OCI-LY7 (cell line): ENCODE measurements at regions not wholly inside any gene's neighbourhood (a gene's known extent, or its start where the extent isn't known, plus 50 kb on each side); places are given as distances from the start of the nearest gene placed in this dataset.

ENCODE experiments used
- BruUV-seq: library from RNA; stranded (reverse); fragments of 400-500 nt; replicated peaks from 2 replicates; lab custom pipeline; 2021; lab: Mats Ljungman, UMichigan
- CTCF ChIA-PET: fragments of 300-600 bp; sonication (Branson Sonifier 250); formaldehyde crosslinking; loops from one replicate; lab custom pipeline; 2022; ENCODE audit warnings: antibody characterized with exemption; ENCODE audit not compliant: unreplicated experiment; lab: Charles Lee
- POLR2A ChIA-PET: fragments of 300-600 bp; sonication (Branson Sonifier 250); formaldehyde crosslinking; loops from one replicate; lab custom pipeline; 2022; ENCODE audit warnings: antibody characterized with exemption; lab: Charles Lee
- DNase-seq: peaks from one replicate; pipeline ENCODE4 v3.0.0-alpha.2; 2015; ENCODE audit warnings: low spot score
- H2AFZ ChIP-seq: fragments of 200-600 bp; sonication (generic), shearing (Covaris generic); 2 replicates; pipeline ENCODE4 v1.6.1; 2014; ENCODE audit warnings: mild to moderate bottlenecking, antibody characterized with exemption, low read length, moderate library complexity
- H3K27ac ChIP-seq: fragments of 200-600 bp; sonication (generic); 2 replicates; pipeline ENCODE4 v1.5.1; 2014; ENCODE audit warnings: mixed run types, low read depth, mild to moderate bottlenecking, moderate library complexity, low read length, inconsistent platforms; ENCODE audit not compliant: poor library complexity, severe bottlenecking
- H3K36me3 ChIP-seq: fragments of 200-600 bp; sonication (generic); 2 replicates; pipeline ENCODE4 v1.6.1; 2014; ENCODE audit warnings: mild to moderate bottlenecking, antibody characterized with exemption, low read length, moderate library complexity, mixed read lengths; ENCODE audit not compliant: insufficient read depth
- H3K4me1 ChIP-seq: fragments of 200-600 bp; sonication (generic); 2 replicates; pipeline ENCODE4 v1.5.1; 2014; ENCODE audit warnings: mild to moderate bottlenecking, low read length; ENCODE audit not compliant: insufficient read depth, poor library complexity, severe bottlenecking
- H3K4me2 ChIP-seq: fragments of 200-600 bp; sonication (generic); 2 replicates; pipeline ENCODE4 v1.6.1; 2014; ENCODE audit warnings: mild to moderate bottlenecking, low read length
- H3K4me3 ChIP-seq: fragments of 200-600 bp; sonication (generic); 2 replicates; pipeline ENCODE4 v1.5.1; 2014; ENCODE audit warnings: mild to moderate bottlenecking, low read depth, low read length; ENCODE audit not compliant: poor library complexity, severe bottlenecking
- H3K79me2 ChIP-seq: fragments of 200-600 bp; sonication (generic); 2 replicates; pipeline ENCODE4 v1.6.1; 2016; ENCODE audit warnings: low read depth, mild to moderate bottlenecking, low read length, moderate library complexity, mixed read lengths; ENCODE audit not compliant: insufficient read depth
- H3K9me2 ChIP-seq: fragments of 200-600 bp; sonication (generic); 2 replicates; pipeline ENCODE4 v1.6.1; 2016; ENCODE audit warnings: mild to moderate bottlenecking, low read length, mixed read lengths; ENCODE audit not compliant: insufficient read depth
- H3K9me3 ChIP-seq: fragments of 200-600 bp; sonication (generic); 2 replicates; pipeline ENCODE4 v1.6.1; 2014; ENCODE audit warnings: mild to moderate bottlenecking, mixed run types, low read length, mixed read lengths
- H4K20me1 ChIP-seq: fragments of 200-600 bp; sonication (generic); 2 replicates; pipeline ENCODE4 v1.6.1; 2014; ENCODE audit warnings: mild to moderate bottlenecking, antibody characterized with exemption, low read length, moderate library complexity, mixed read lengths; ENCODE audit not compliant: insufficient read depth
- EZH2phosphoT487 ChIP-seq: fragments of 200-600 bp; sonication (generic); IDR thresholded peaks from 2 replicates; pipeline ENCODE4 v1.6.1; 2018; ENCODE audit warnings: low read depth, borderline replicate concordance, mild to moderate bottlenecking, mixed run types, antibody characterized with exemption, low read length, moderate library complexity, mixed read lengths
- intact Hi-C: fragments of 100-400 bp; cut with micrococcal nuclease; formaldehyde crosslinking; loops from one replicate; pipeline ENCODE4 v1.10.0; 2022; ENCODE audit not compliant: unreplicated experiment
- TF ChIP-seq, protein P1 (sequence below): fragments of 200-600 bp; sonication (generic); conservative IDR thresholded peaks from 2 replicates; pipeline ENCODE4 v1.5.1; 2014; ENCODE audit warnings: mild to moderate bottlenecking, antibody characterized with exemption, low read length, moderate library complexity, mixed read lengths

GRCh38 chr18:68467957-68468356 is 247.0 kb downstream of the TMX3 start:
- DNase-seq: no peak
- BruUV-seq: no TSS peak
- Histone ChIP-seq H4K20me1 (no peaks in the 10 kb centered on the region), H3K9me3 (no peaks in the 10 kb centered on the region), H3K27ac (no peak overlapping the region), H3K9me2 (no peaks in the 10 kb centered on the region), H3K4me3 (no peak overlapping the region), H3K36me3 (no peaks in the 10 kb centered on the region), H3K4me2 (no peak overlapping the region), H3K79me2 (no peaks in the 10 kb centered on the region), H2AFZ (no peak overlapping the region), H3K4me1 (no peaks in the 10 kb centered on the region)
- TF ChIP-seq, protein P1, sequence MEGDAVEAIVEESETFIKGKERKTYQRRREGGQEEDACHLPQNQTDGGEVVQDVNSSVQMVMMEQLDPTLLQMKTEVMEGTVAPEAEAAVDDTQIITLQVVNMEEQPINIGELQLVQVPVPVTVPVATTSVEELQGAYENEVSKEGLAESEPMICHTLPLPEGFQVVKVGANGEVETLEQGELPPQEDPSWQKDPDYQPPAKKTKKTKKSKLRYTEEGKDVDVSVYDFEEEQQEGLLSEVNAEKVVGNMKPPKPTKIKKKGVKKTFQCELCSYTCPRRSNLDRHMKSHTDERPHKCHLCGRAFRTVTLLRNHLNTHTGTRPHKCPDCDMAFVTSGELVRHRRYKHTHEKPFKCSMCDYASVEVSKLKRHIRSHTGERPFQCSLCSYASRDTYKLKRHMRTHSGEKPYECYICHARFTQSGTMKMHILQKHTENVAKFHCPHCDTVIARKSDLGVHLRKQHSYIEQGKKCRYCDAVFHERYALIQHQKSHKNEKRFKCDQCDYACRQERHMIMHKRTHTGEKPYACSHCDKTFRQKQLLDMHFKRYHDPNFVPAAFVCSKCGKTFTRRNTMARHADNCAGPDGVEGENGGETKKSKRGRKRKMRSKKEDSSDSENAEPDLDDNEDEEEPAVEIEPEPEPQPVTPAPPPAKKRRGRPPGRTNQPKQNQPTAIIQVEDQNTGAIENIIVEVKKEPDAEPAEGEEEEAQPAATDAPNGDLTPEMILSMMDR: no peak
- TF ChIP-seq EZH2phosphoT487: no peak
- CTCF ChIA-PET: no interaction called here
- intact Hi-C loops: no loop called here
- POLR2A ChIA-PET: no interaction called here

DNA sequence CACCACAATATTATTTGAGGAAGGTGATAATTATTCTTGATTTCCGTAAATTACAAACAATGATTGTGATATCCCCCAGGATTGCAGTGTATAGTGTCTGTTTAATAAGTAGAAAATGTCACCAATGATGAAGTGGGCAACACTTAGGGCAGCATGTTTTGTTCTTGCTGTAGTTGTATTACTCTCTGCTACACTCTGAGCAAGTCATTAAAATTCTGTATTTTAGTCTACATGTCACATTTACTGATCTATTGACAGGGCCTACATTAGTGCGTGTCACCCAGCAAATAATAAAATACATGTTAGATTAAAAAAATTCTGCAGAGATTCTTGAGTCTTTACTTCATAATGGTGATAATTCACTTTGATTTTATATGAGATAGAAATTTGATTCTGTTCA is 247.6 kb downstream of the TMX3 start:
- POLR2A ChIA-PET: no interaction called here
- no peak for DNase-seq
- CTCF ChIA-PET: no interaction called here
- Histone ChIP-seq H3K9me2 (no peaks in the 10 kb centered on the region), H3K79me2 (no peaks in the 10 kb centered on the region), H3K4me2 (no peak overlapping the region), H2AFZ (no peak overlapping the region), H4K20me1 (no peaks in the 10 kb centered on the region), H3K4me3 (no peak overlapping the region), H3K4me1 (no peaks in the 10 kb centered on the region), H3K36me3 (no peaks in the 10 kb centered on the region), H3K9me3 (no peaks in the 10 kb centered on the region), H3K27ac (no peak overlapping the region)
- no peak for TF ChIP-seq EZH2phosphoT487
- TF ChIP-seq, protein P1: no peak
- intact Hi-C loops: no loop called here
- BruUV-seq: no TSS peak

- CTCF ChIA-PET: no interaction called here
- no TSS peak for BruUV-seq
- no peaks in the 10 kb centered on the region for H3K36me3 ChIP-seq
These were observed 248.2 kb downstream of the TMX3 start for GRCh38 chr18:68466672-68467071.

More at GRCh38 chr18:68466672-68467071, 248.2 kb downstream of the TMX3 start:
- Histone ChIP-seq H3K79me2 (no peaks in the 10 kb centered on the region), H3K4me3 (no peak overlapping the region), H3K9me3 (no peaks in the 10 kb centered on the region), H3K4me1 (no peaks in the 10 kb centered on the region), H3K9me2 (no peaks in the 10 kb centered on the region), H2AFZ (no peak overlapping the region), H3K27ac (no peak overlapping the region), H4K20me1 (no peaks in the 10 kb centered on the region), H3K4me2 (no peak overlapping the region)
- intact Hi-C loops: no loop called here
- no peak for DNase-seq
- POLR2A ChIA-PET: interaction anchor here (0.6 to 0.7 kb wide), 2 partner anchors 14 to 303 kb away, joined by 3 read pairs; no protein-coding TSS in a partner anchor
- TF ChIP-seq EZH2phosphoT487: no peak
